Stimulated activated effector memory CD8-positive, alpha-beta T cell treated with anti-CD3 and anti-CD28 coated beads, Interleukin-12 subunit alpha, Interleukin-12 subunit beta, amount 100 ng/mL, for 72 hours (primary cell): ENCODE measurements at regions not wholly inside any gene's neighbourhood (a gene's known extent, or its start where the extent isn't known, plus 50 kb on each side); places are given as distances from the start of the nearest gene placed in this dataset.

Experiments
- ATAC-seq: fragments of 150-1000 bp; cut with Tn5 transposase; 2 replicates; pipeline ENCODE4 v1.10.0; 2021
- DNase-seq, 2 donors: peaks; one replicate each; pipeline ENCODE4 v3.0.0; 2021 to 2022; ENCODE audit warnings: low spot score in 2 of 2
- H3K27ac Mint-ChIP-seq: one replicate; pipeline ENCODE4 v1.8.0; 2022; ENCODE audit warnings: mild to moderate bottlenecking, mixed read lengths
- H3K36me3 Mint-ChIP-seq: one replicate; pipeline ENCODE4 v1.8.0; 2022; ENCODE audit warnings: mild to moderate bottlenecking, mixed read lengths
- H3K4me1 Mint-ChIP-seq: one replicate; pipeline ENCODE4 v1.8.0; 2022; ENCODE audit warnings: mixed read lengths
- H3K4me3 Mint-ChIP-seq: one replicate; pipeline ENCODE4 v1.8.0; 2022; ENCODE audit warnings: mild to moderate bottlenecking, mixed read lengths
- H3K9me3 Mint-ChIP-seq: one replicate; pipeline ENCODE4 v1.8.0; 2022; ENCODE audit warnings: mixed read lengths

GRCh38 chr9:110041452-110041851 is 166.5 kb downstream of the C9orf152 start:
- DNase-seq (no peak), ATAC-seq (no peak)
- Mint-ChIP-seq H3K4me3 (no peak overlapping the region), H3K9me3 (peaks cover 3% of the 10 kb centered on the region), H3K27ac (no peak overlapping the region), H3K4me1 (no peaks in the 10 kb centered on the region), H3K36me3 (no peaks in the 10 kb centered on the region)

- Mint-ChIP-seq H3K9me3 (peaks cover 3% of the 10 kb centered on the region), H3K27ac (no peak overlapping the region)
Measured at GRCh38 chr9:110047232-110047954, 160.6 kb downstream of the C9orf152 start.

GRCh38 chr9:110047955-110048402 is 160.0 kb downstream of the C9orf152 start:
- Mint-ChIP-seq H3K4me1 (peaks cover 29% of the 10 kb centered on the region), H3K4me3 (peak overlapping the region; percentile 87), H3K27ac (no peak overlapping the region), H3K9me3 (peaks cover 3% of the 10 kb centered on the region), H3K36me3 (no peaks in the 10 kb centered on the region)
- ATAC-seq (peak; percentile 60), DNase-seq (peak in 1 of 2 donors; percentile 3)

More at GRCh38 chr9:110047232-110047954, 160.6 kb downstream of the C9orf152 start:
- H3K4me3 Mint-ChIP-seq: peak overlapping the region; percentile 87
- H3K4me1 Mint-ChIP-seq: peaks cover 29% of the 10 kb centered on the region
- H3K36me3 Mint-ChIP-seq: no peaks in the 10 kb centered on the region
- no peak for DNase-seq
- no peak for ATAC-seq

GRCh38 chr9:110048403-110048975 is 159.5 kb downstream of the C9orf152 start:
- ATAC-seq (peak; percentile 89), DNase-seq (peak; percentile 41 to 74)
- Mint-ChIP-seq H3K9me3 (peaks cover 3% of the 10 kb centered on the region), H3K36me3 (no peaks in the 10 kb centered on the region), H3K27ac (peak overlapping the region; percentile 29), H3K4me1 (peaks cover 29% of the 10 kb centered on the region), H3K4me3 (peak overlapping the region; percentile 87)

- no peaks in the 10 kb centered on the region for H3K36me3 Mint-ChIP-seq
- peaks cover 29% of the 10 kb centered on the region for H3K4me1 Mint-ChIP-seq
- ATAC-seq (peak; percentile 23), DNase-seq (peak; percentile 3 to 56)
- H3K27ac Mint-ChIP-seq: peak overlapping the region; percentile 29
- H3K9me3 Mint-ChIP-seq: peaks cover 3% of the 10 kb centered on the region
- peak overlapping the region; percentile 87 for H3K4me3 Mint-ChIP-seq
Measured at GRCh38 chr9:110048976-110049698, 158.8 kb downstream of the C9orf152 start.

GRCh38 chr9:110049699-110050450 is 158.1 kb downstream of the C9orf152 start:
- Mint-ChIP-seq H3K9me3 (no peaks in the 10 kb centered on the region), H3K4me3 (peak overlapping the region; percentile 87), H3K4me1 (peaks cover 29% of the 10 kb centered on the region), H3K36me3 (no peaks in the 10 kb centered on the region), H3K27ac (peak overlapping the region; percentile 29)
- peak; percentile 12 for ATAC-seq
- no peak for DNase-seq

GRCh38 chr9:110050925-110051355 is 157.0 kb downstream of the C9orf152 start:
- Mint-ChIP-seq H3K9me3 (no peaks in the 10 kb centered on the region), H3K27ac (no peak overlapping the region), H3K36me3 (no peaks in the 10 kb centered on the region), H3K4me3 (peak overlapping the region; percentile 87), H3K4me1 (peaks cover 29% of the 10 kb centered on the region)
- DNase-seq (no peak), ATAC-seq (peak; percentile 76)

- DNase-seq (no peak), ATAC-seq (no peak)
- no peak overlapping the region for H3K27ac Mint-ChIP-seq
- no peak overlapping the region for H3K4me3 Mint-ChIP-seq
- H3K36me3 Mint-ChIP-seq: peaks cover 7% of the 10 kb centered on the region
- H3K4me1 Mint-ChIP-seq: peaks cover 6% of the 10 kb centered on the region
- H3K9me3 Mint-ChIP-seq: no peaks in the 10 kb centered on the region
Measured at GRCh38 chr9:110056062-110056461, 151.9 kb downstream of the C9orf152 start.

GRCh38 chr9:110058304-110058953 is 149.5 kb downstream of the C9orf152 start:
- peaks cover 6% of the 10 kb centered on the region for H3K4me1 Mint-ChIP-seq
- ATAC-seq (peak; percentile 48), DNase-seq (no peak)
- peaks cover 7% of the 10 kb centered on the region for H3K36me3 Mint-ChIP-seq
- no peak overlapping the region for H3K4me3 Mint-ChIP-seq
- no peaks in the 10 kb centered on the region for H3K9me3 Mint-ChIP-seq
- H3K27ac Mint-ChIP-seq: no peak overlapping the region

GRCh38 chr9:110059461-110059860 is 148.5 kb downstream of the C9orf152 start:
- Mint-ChIP-seq H3K9me3 (no peaks in the 10 kb centered on the region), H3K4me3 (no peak overlapping the region), H3K4me1 (peaks cover 6% of the 10 kb centered on the region), H3K36me3 (peaks cover 7% of the 10 kb centered on the region), H3K27ac (no peak overlapping the region)
- DNase-seq (no peak), ATAC-seq (no peak)

- no peak overlapping the region for H3K27ac Mint-ChIP-seq
- no peak for DNase-seq
Measured at GRCh38 chr9:110064803-110065202, 143.2 kb downstream of the C9orf152 start.

GRCh38 chr9:110065532-110065931 is 142.4 kb downstream of the C9orf152 start:
- no peaks in the 10 kb centered on the region for H3K9me3 Mint-ChIP-seq
- peaks cover 6% of the 10 kb centered on the region for H3K4me1 Mint-ChIP-seq
- DNase-seq (no peak), ATAC-seq (no peak)
- no peak overlapping the region for H3K27ac Mint-ChIP-seq
- peaks cover 7% of the 10 kb centered on the region for H3K36me3 Mint-ChIP-seq
- no peak overlapping the region for H3K4me3 Mint-ChIP-seq

More at GRCh38 chr9:110064803-110065202, 143.2 kb downstream of the C9orf152 start:
- no peak overlapping the region for H3K4me3 Mint-ChIP-seq
- peaks cover 6% of the 10 kb centered on the region for H3K4me1 Mint-ChIP-seq
- no peak for ATAC-seq
- H3K36me3 Mint-ChIP-seq: peaks cover 5% of the 10 kb centered on the region
- H3K9me3 Mint-ChIP-seq: no peaks in the 10 kb centered on the region

GRCh38 chr9:110066929-110067716 is 140.8 kb downstream of the C9orf152 start:
- ATAC-seq: no peak
- no peak for DNase-seq
- Mint-ChIP-seq H3K4me1 (peaks cover 6% of the 10 kb centered on the region), H3K9me3 (no peaks in the 10 kb centered on the region), H3K36me3 (peaks cover 7% of the 10 kb centered on the region), H3K4me3 (no peak overlapping the region), H3K27ac (no peak overlapping the region)

- peaks cover 7% of the 10 kb centered on the region for H3K36me3 Mint-ChIP-seq
- no peak overlapping the region for H3K4me3 Mint-ChIP-seq
- peaks cover 6% of the 10 kb centered on the region for H3K4me1 Mint-ChIP-seq
- H3K9me3 Mint-ChIP-seq: no peaks in the 10 kb centered on the region
- no peak overlapping the region for H3K27ac Mint-ChIP-seq
- no peak for ATAC-seq
- DNase-seq: no peak
Measured at GRCh38 chr9:110068212-110068611, 139.7 kb downstream of the C9orf152 start.
